KMS-11 (cell line): ENCODE measurements at regions not wholly inside any gene's neighbourhood (a gene's known extent, or its start where the extent isn't known, plus 50 kb on each side); places are given as distances from the start of the nearest gene placed in this dataset.

Experiments
- H2AFZ ChIP-seq: fragments of 200-600 bp; sonication (generic); 2 replicates; pipeline ENCODE4 v1.6.1; 2016; ENCODE audit warnings: antibody characterized with exemption, mixed run types, low read depth
- H3K27ac ChIP-seq: fragments of 200-600 bp; sonication (generic); 2 replicates; pipeline ENCODE4 v1.6.1; 2016; ENCODE audit warnings: mild to moderate bottlenecking, mixed run types
- H3K27me3 ChIP-seq: fragments of 200-600 bp; sonication (generic); 2 replicates; pipeline ENCODE4 v1.6.1; 2017; ENCODE audit warnings: mild to moderate bottlenecking, low read depth, mixed run types, moderate library complexity; ENCODE audit not compliant: insufficient read depth
- H3K36me3 ChIP-seq: fragments of 200-600 bp; sonication (generic); 2 replicates; pipeline ENCODE4 v1.6.1; 2017; ENCODE audit warnings: mild to moderate bottlenecking, mixed run types; ENCODE audit not compliant: insufficient read depth
- H3K4me1 ChIP-seq: fragments of 200-600 bp; sonication (generic); 2 replicates; pipeline ENCODE4 v1.6.1; 2016; ENCODE audit warnings: mild to moderate bottlenecking, low read depth, mixed run types; ENCODE audit not compliant: poor library complexity, severe bottlenecking
- H3K4me2 ChIP-seq: fragments of 200-600 bp; sonication (generic); 2 replicates; pipeline ENCODE4 v1.7.0; 2016; ENCODE audit warnings: mild to moderate bottlenecking, mixed run types
- H3K4me3 ChIP-seq: fragments of 200-600 bp; sonication (generic); IDR thresholded peaks from 2 replicates; pipeline ENCODE4 v1.6.1; 2017; ENCODE audit warnings: low read depth, low read length, mixed read lengths; ENCODE audit not compliant: insufficient read depth
- H3K79me2 ChIP-seq: fragments of 200-600 bp; sonication (generic); 2 replicates; pipeline ENCODE4 v1.6.1; 2016; ENCODE audit warnings: low read depth, mixed run types; ENCODE audit not compliant: insufficient read depth
- H3K9ac ChIP-seq: fragments of 200-600 bp; sonication (generic); 2 replicates; pipeline ENCODE4 v1.6.1; 2016; ENCODE audit warnings: mild to moderate bottlenecking, mixed run types
- H4K20me1 ChIP-seq: fragments of 200-600 bp; sonication (generic); 2 replicates; pipeline ENCODE4 v1.6.1; 2016; ENCODE audit warnings: mild to moderate bottlenecking, mixed run types; ENCODE audit not compliant: insufficient read depth
- CTCF ChIP-seq: fragments of 200-600 bp; sonication (generic); conservative IDR thresholded peaks from 2 replicates; pipeline ENCODE4 v1.6.1; 2017; ENCODE audit warnings: low read depth, mild to moderate bottlenecking, antibody characterized with exemption, low read length, moderate library complexity, mixed read lengths

- no peak overlapping the region for H3K9ac ChIP-seq
Measured at GRCh38 chr17:70454377-70454776, 285.0 kb downstream of the KCNJ2 start.

GRCh38 chr17:70454908-70455307, 285.6 kb downstream of the KCNJ2 start:
- no peak overlapping the region for H3K9ac ChIP-seq
- no peak overlapping the region for H2AFZ ChIP-seq
- no peaks in the 10 kb centered on the region for H3K79me2 ChIP-seq
- no peaks in the 10 kb centered on the region for H3K27me3 ChIP-seq
- no peak for TF ChIP-seq CTCF
- H3K4me1 ChIP-seq: no peaks in the 10 kb centered on the region
- H4K20me1 ChIP-seq: no peaks in the 10 kb centered on the region
- no peak overlapping the region for H3K27ac ChIP-seq
- no peaks in the 10 kb centered on the region for H3K36me3 ChIP-seq
- no peak overlapping the region for H3K4me3 ChIP-seq
- H3K4me2 ChIP-seq: no peak overlapping the region

More at GRCh38 chr17:70454377-70454776, 285.0 kb downstream of the KCNJ2 start:
- Histone ChIP-seq H3K36me3 (no peaks in the 10 kb centered on the region), H3K4me3 (no peak overlapping the region), H4K20me1 (no peaks in the 10 kb centered on the region), H3K4me2 (no peak overlapping the region), H2AFZ (no peak overlapping the region), H3K27me3 (no peaks in the 10 kb centered on the region), H3K4me1 (no peaks in the 10 kb centered on the region), H3K27ac (no peak overlapping the region), H3K79me2 (no peaks in the 10 kb centered on the region)
- TF ChIP-seq CTCF: no peak

- Histone ChIP-seq H4K20me1 (no peaks in the 10 kb centered on the region), H3K4me3 (no peak overlapping the region), H2AFZ (no peak overlapping the region), H3K4me1 (no peaks in the 10 kb centered on the region), H3K4me2 (no peak overlapping the region), H3K27me3 (no peaks in the 10 kb centered on the region), H3K36me3 (no peaks in the 10 kb centered on the region), H3K79me2 (no peaks in the 10 kb centered on the region), H3K9ac (no peak overlapping the region), H3K27ac (no peak overlapping the region)
- TF ChIP-seq CTCF: no peak
Measured at GRCh38 chr17:70464995-70465394, 295.7 kb downstream of the KCNJ2 start.

GRCh38 chr17:70468661-70469060, 299.3 kb downstream of the KCNJ2 start:
- Histone ChIP-seq H3K4me3 (no peak overlapping the region), H3K27ac (no peak overlapping the region), H3K4me1 (no peaks in the 10 kb centered on the region), H3K9ac (no peak overlapping the region), H2AFZ (no peak overlapping the region), H3K4me2 (no peak overlapping the region), H3K27me3 (no peaks in the 10 kb centered on the region), H4K20me1 (no peaks in the 10 kb centered on the region), H3K79me2 (no peaks in the 10 kb centered on the region), H3K36me3 (no peaks in the 10 kb centered on the region)
- TF ChIP-seq CTCF: no peak
